Neural cell (in vitro differentiated cells): ENCODE measurements at regions not wholly inside any gene's neighbourhood (a gene's known extent, or its start where the extent isn't known, plus 50 kb on each side); places are given as distances from the start of the nearest gene placed in this dataset.

ENCODE experiments used
- H2AFZ ChIP-seq: fragments of 200-600, 300-800 bp; sonication (generic), shearing (Covaris generic); 2 replicates; pipeline ENCODE4 v1.6.0; 2014; ENCODE audit warnings: low read depth, mild to moderate bottlenecking, antibody characterized with exemption, low read length, moderate library complexity
- H3F3A ChIP-seq: fragments of 200-600 bp; shearing (Covaris generic); 2 replicates; pipeline ENCODE4 v1.6.1; 2016; ENCODE audit warnings: mild to moderate bottlenecking, moderate library complexity, mixed read lengths, antibody characterized with exemption, low read length; ENCODE audit not compliant: insufficient read depth, poor library complexity, severe bottlenecking
- H3K27ac ChIP-seq: fragments of 200-600, 300-800 bp; sonication (generic), shearing (Covaris generic); 2 replicates; pipeline ENCODE4 v1.5.1; 2014; ENCODE audit warnings: mild to moderate bottlenecking, low read length, moderate library complexity
- H3K27me3 ChIP-seq: fragments of 300-800, 200-600 bp; sonication (generic), shearing (Covaris generic); 2 replicates; pipeline ENCODE4 v1.6.0; 2014; ENCODE audit warnings: mild to moderate bottlenecking, low read depth, low read length, moderate library complexity; ENCODE audit not compliant: insufficient read depth
- H3K36me3 ChIP-seq: fragments of 300-800, 200-600 bp; sonication (generic), shearing (Covaris generic); 2 replicates; pipeline ENCODE4 v1.5.1; 2014; ENCODE audit warnings: mild to moderate bottlenecking, antibody characterized with exemption, low read length, moderate library complexity; ENCODE audit not compliant: insufficient read depth
- H3K4me2 ChIP-seq: fragments of 300-800, 200-600 bp; sonication (generic), shearing (Covaris generic); 2 replicates; pipeline ENCODE4 v1.6.0; 2014; ENCODE audit warnings: mild to moderate bottlenecking, low read length
- H3K4me3 ChIP-seq: fragments of 300-800, 200-600 bp; sonication (generic), shearing (Covaris generic); 2 replicates; pipeline ENCODE4 v1.5.1; 2014; ENCODE audit warnings: mild to moderate bottlenecking, low read length, moderate library complexity
- H3K79me2 ChIP-seq: fragments of 200-600 bp; shearing (Covaris generic); replicated peaks from 2 replicates; pipeline ENCODE4 v1.6.0; 2014; ENCODE audit warnings: mild to moderate bottlenecking, low read length, moderate library complexity; ENCODE audit not compliant: insufficient read depth
- H3K9ac ChIP-seq: fragments of 300-800, 200-600 bp; sonication (generic), shearing (Covaris generic); 2 replicates; pipeline ENCODE4 v1.6.1; 2016; ENCODE audit warnings: mild to moderate bottlenecking, low read length, mixed read lengths
- H3K9me2 ChIP-seq: fragments of 200-600 bp; shearing (Covaris generic); 2 replicates; pipeline ENCODE4 v1.6.1; 2016; ENCODE audit warnings: mild to moderate bottlenecking, low read length, mixed read lengths; ENCODE audit not compliant: insufficient read depth
- H3K9me3 ChIP-seq: fragments of 200-600, 300-800 bp; sonication (generic), shearing (Covaris generic); 2 replicates; pipeline ENCODE4 v1.6.1; 2016; ENCODE audit warnings: mild to moderate bottlenecking, mixed run types, low read length, moderate library complexity, mixed read lengths
- H4K20me1 ChIP-seq: fragments of 200-600 bp; shearing (Covaris generic); 2 replicates; pipeline ENCODE4 v1.6.1; 2016; ENCODE audit warnings: mild to moderate bottlenecking, mixed run types; ENCODE audit not compliant: insufficient read depth
- EP300 ChIP-seq: fragments of 450-650 bp; conservative IDR thresholded peaks from 2 replicates; pipeline ENCODE4 v1.6.1; 2014; ENCODE audit warnings: antibody characterized with exemption, mild to moderate bottlenecking, moderate library complexity; ENCODE audit not compliant: poor library complexity, severe bottlenecking
- EZH2 ChIP-seq: fragments of 200-600, 300-800 bp; shearing (Covaris generic), sonication (generic); IDR thresholded peaks from 2 replicates; pipeline ENCODE4 v1.6.1; 2014; ENCODE audit warnings: antibody characterized with exemption, low read length, borderline replicate concordance, mild to moderate bottlenecking; ENCODE audit not compliant: insufficient read depth, poor library complexity, severe bottlenecking
- MXI1 ChIP-seq: fragments of 450-650 bp; conservative IDR thresholded peaks from 2 replicates; pipeline ENCODE4 v1.6.1; 2014; ENCODE audit warnings: antibody characterized with exemption, mild to moderate bottlenecking; ENCODE audit not compliant: poor library complexity, severe bottlenecking
- POLR2AphosphoS5 ChIP-seq: IDR thresholded peaks from 2 replicates; pipeline ENCODE4 v1.6.1; 2012
- RAD21 ChIP-seq: fragments of 450-650 bp; conservative IDR thresholded peaks from 2 replicates; pipeline ENCODE4 v1.6.1; 2014; ENCODE audit warnings: antibody characterized with exemption, mild to moderate bottlenecking, moderate library complexity
- SMC3 ChIP-seq: fragments of 450-650 bp; conservative IDR thresholded peaks from 2 replicates; pipeline ENCODE4 v1.6.1; 2014; ENCODE audit warnings: antibody characterized with exemption, mild to moderate bottlenecking, moderate library complexity; ENCODE audit not compliant: poor library complexity
- TAF1 ChIP-seq: IDR thresholded peaks from 2 replicates; pipeline ENCODE4 v1.6.1; 2012; ENCODE audit warnings: low read depth
- TF ChIP-seq, protein P1 (sequence below): fragments of 450-650 bp; IDR thresholded peaks from 2 replicates; pipeline ENCODE4 v1.5.1; 2014; ENCODE audit warnings: antibody characterized with exemption, mild to moderate bottlenecking, moderate library complexity; ENCODE audit not compliant: poor library complexity, severe bottlenecking
- TF ChIP-seq, protein P2 (sequence below): IDR thresholded peaks from 2 replicates; pipeline ENCODE4 v1.6.1; 2012; ENCODE audit warnings: borderline replicate concordance

- Histone ChIP-seq H3K79me2 (no peaks in the 10 kb centered on the region), H3F3A (no peaks in the 10 kb centered on the region), H3K9ac (no peak overlapping the region), H3K9me2 (no peaks in the 10 kb centered on the region), H4K20me1 (no peaks in the 10 kb centered on the region), H3K27me3 (no peaks in the 10 kb centered on the region), H3K4me3 (no peak overlapping the region), H3K4me2 (no peak overlapping the region), H3K27ac (no peak overlapping the region), H3K9me3 (no peaks in the 10 kb centered on the region), H3K36me3 (no peaks in the 10 kb centered on the region), H2AFZ (no peak overlapping the region)
- TF ChIP-seq TAF1 (no peak), MXI1 (no peak), EP300 (no peak), EZH2 (no peak), POLR2AphosphoS5 (no peak), SMC3 (no peak), RAD21 (no peak)
- TF ChIP-seq, protein P1, sequence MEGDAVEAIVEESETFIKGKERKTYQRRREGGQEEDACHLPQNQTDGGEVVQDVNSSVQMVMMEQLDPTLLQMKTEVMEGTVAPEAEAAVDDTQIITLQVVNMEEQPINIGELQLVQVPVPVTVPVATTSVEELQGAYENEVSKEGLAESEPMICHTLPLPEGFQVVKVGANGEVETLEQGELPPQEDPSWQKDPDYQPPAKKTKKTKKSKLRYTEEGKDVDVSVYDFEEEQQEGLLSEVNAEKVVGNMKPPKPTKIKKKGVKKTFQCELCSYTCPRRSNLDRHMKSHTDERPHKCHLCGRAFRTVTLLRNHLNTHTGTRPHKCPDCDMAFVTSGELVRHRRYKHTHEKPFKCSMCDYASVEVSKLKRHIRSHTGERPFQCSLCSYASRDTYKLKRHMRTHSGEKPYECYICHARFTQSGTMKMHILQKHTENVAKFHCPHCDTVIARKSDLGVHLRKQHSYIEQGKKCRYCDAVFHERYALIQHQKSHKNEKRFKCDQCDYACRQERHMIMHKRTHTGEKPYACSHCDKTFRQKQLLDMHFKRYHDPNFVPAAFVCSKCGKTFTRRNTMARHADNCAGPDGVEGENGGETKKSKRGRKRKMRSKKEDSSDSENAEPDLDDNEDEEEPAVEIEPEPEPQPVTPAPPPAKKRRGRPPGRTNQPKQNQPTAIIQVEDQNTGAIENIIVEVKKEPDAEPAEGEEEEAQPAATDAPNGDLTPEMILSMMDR = no peak
- TF ChIP-seq, protein P2, sequence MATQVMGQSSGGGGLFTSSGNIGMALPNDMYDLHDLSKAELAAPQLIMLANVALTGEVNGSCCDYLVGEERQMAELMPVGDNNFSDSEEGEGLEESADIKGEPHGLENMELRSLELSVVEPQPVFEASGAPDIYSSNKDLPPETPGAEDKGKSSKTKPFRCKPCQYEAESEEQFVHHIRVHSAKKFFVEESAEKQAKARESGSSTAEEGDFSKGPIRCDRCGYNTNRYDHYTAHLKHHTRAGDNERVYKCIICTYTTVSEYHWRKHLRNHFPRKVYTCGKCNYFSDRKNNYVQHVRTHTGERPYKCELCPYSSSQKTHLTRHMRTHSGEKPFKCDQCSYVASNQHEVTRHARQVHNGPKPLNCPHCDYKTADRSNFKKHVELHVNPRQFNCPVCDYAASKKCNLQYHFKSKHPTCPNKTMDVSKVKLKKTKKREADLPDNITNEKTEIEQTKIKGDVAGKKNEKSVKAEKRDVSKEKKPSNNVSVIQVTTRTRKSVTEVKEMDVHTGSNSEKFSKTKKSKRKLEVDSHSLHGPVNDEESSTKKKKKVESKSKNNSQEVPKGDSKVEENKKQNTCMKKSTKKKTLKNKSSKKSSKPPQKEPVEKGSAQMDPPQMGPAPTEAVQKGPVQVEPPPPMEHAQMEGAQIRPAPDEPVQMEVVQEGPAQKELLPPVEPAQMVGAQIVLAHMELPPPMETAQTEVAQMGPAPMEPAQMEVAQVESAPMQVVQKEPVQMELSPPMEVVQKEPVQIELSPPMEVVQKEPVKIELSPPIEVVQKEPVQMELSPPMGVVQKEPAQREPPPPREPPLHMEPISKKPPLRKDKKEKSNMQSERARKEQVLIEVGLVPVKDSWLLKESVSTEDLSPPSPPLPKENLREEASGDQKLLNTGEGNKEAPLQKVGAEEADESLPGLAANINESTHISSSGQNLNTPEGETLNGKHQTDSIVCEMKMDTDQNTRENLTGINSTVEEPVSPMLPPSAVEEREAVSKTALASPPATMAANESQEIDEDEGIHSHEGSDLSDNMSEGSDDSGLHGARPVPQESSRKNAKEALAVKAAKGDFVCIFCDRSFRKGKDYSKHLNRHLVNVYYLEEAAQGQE = no peak
Observed at GRCh38 chr2:2699121-2699505, 368.0 kb upstream of the MYT1L start.

- Histone ChIP-seq H3K27ac (no peak overlapping the region), H3F3A (no peaks in the 10 kb centered on the region), H3K9ac (no peak overlapping the region), H3K4me3 (no peak overlapping the region), H3K4me2 (no peak overlapping the region), H3K9me3 (no peaks in the 10 kb centered on the region), H4K20me1 (no peaks in the 10 kb centered on the region), H3K79me2 (no peaks in the 10 kb centered on the region), H2AFZ (no peak overlapping the region), H3K9me2 (no peaks in the 10 kb centered on the region), H3K27me3 (no peaks in the 10 kb centered on the region), H3K36me3 (no peaks in the 10 kb centered on the region)
- peak; percentile 76 for TF ChIP-seq SMC3
- TF ChIP-seq, protein P1 = peak; percentile 66
- no peak for TF ChIP-seq EZH2
- peak; percentile 70 for TF ChIP-seq RAD21
Observed at GRCh38 chr2:2698182-2699120, 367.4 kb upstream of the MYT1L start.
